ENCODE measurements at regions not wholly inside any gene's neighbourhood (a gene's known extent, or its start where the extent isn't known, plus 50 kb on each side); places are given as distances from the start of the nearest gene placed in this dataset.

GRCh38 chr1:229098903-229099578 lies 171.9 kb upstream of the RAB4A start:
- TF ChIP-seq CTCF (IDR thresholded peaks at IDR 0.05) (no peak), POLR2A (IDR thresholded peaks at IDR 0.05) (no peak)
